ENCODE measurements at regions not wholly inside any gene's neighbourhood (a gene's known extent, or its start where the extent isn't known, plus 50 kb on each side); places are given as distances from the start of the nearest gene placed in this dataset.

- no peak for TF ChIP-seq ZHX1 (CRISPR knock-in tag; IDR thresholded peaks at IDR 0.05; ENCODE audit: low read depth)
- TF ChIP-seq BRD4 (CRISPR knock-in tag; IDR thresholded peaks at IDR 0.05) = no peak
- no peak for TF ChIP-seq ZNF776 (CRISPR knock-in tag; IDR thresholded peaks at IDR 0.05)
- TF ChIP-seq SALL1 (CRISPR knock-in tag; IDR thresholded peaks at IDR 0.05) = peak; percentile 79
- peak; percentile 29; the same call in 1 of the 2 replicates for TF ChIP-seq ZKSCAN8 (CRISPR knock-in tag; IDR thresholded peaks at IDR 0.05; ENCODE audit: borderline replicate concordance)
- no peak for TF ChIP-seq POLR2AphosphoS5 (IDR thresholded peaks at IDR 0.05; ENCODE audit: low read depth, low read length)
- TF ChIP-seq POLR2AphosphoS2 (IDR thresholded peaks at IDR 0.05; ENCODE audit: low read depth, low read length) = no peak
- 0 out of 2 replicates have a peak, but pooled peaks have one; percentile 41 for TF ChIP-seq KDM3A (CRISPR knock-in tag; IDR thresholded peaks at IDR 0.05; ENCODE audit: low read depth)
- TF ChIP-seq MEF2D (CRISPR knock-in tag; IDR thresholded peaks at IDR 0.05) = peak; percentile 44; the same call in 1 of the 2 replicates
- TF ChIP-seq ZNF292 (CRISPR knock-in tag; IDR thresholded peaks at IDR 0.05; ENCODE audit: borderline replicate concordance, low read depth) = peak; percentile 59; the same call in 1 of the 2 replicates
- TF ChIP-seq ZHX2 (IDR thresholded peaks at IDR 0.05; ENCODE audit: low read depth) = no peak
- no peak for TF ChIP-seq ZHX2 (CRISPR knock-in tag; IDR thresholded peaks at IDR 0.05; ENCODE audit: borderline replicate concordance)
- no peak for TF ChIP-seq ZNF121 (CRISPR knock-in tag; IDR thresholded peaks at IDR 0.05)
- no peak for TF ChIP-seq RFX1 (IDR thresholded peaks at IDR 0.05)
- no peak for TF ChIP-seq KDM5A (IDR thresholded peaks at IDR 0.05; ENCODE audit: borderline replicate concordance, low read length)
- TF ChIP-seq FOXJ3 (CRISPR knock-in tag; IDR thresholded peaks at IDR 0.05; ENCODE audit: borderline replicate concordance) = peak; percentile 46; the same call in 1 of the 2 replicates
These were observed 380.4 kb downstream of the TNS1 start (continued) for GRCh38 chr2:217622205-217623060.
